ENCODE measurements at regions not wholly inside any gene's neighbourhood (a gene's known extent, or its start where the extent isn't known, plus 50 kb on each side); places are given as distances from the start of the nearest gene placed in this dataset.

DNA sequence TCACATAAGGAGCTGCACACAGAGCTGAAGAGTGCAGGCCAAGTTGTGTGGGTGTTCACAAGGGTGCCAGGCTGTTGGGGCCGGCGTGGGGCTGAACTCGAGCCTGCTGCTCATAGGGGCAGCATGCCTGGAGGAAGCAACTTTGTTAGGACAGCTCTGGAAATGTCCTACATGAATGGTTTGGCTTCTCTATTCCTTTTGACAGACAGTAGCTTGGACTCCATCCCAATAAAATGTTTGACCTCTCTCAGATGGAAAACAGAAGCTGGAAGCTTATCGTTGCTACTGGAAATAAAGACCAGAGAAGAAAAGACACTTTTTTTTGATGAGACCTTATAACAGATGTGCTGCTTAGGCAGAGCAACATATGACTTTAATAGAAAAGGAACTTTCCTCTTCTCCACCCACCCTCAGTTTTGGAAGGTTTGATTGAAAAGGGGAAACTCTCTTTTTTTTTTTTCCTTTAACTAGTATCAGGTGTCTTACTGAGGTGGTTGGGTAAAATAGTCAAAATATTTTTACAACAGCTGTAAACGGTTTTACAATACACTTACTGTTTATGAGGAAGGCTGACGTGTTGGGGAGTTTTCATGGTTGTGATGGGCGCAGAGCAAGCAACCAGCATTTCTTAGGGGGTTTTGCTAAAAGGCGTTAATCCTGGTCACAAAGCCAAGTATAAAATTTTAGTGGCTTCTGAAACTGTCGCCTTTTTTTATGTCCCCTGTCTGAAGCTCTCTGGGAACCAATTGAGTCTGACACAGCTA is 80.7 kb upstream of the EEF1E1 start:
- Histone ChIP-seq H3K36me3 (ENCODE audit: low read depth) (no peaks in the 10 kb centered on the region), H3K27ac (no peak overlapping the region), H3K4me1 (replicated peaks; ENCODE audit: insufficient read depth) (peaks cover 14% of the 10 kb centered on the region), H3K4me3 (no peak overlapping the region), H2AFZ (no peak overlapping the region), H3K9me2 (ENCODE audit: insufficient read depth) (no peaks in the 10 kb centered on the region), H3F3A (ENCODE audit: insufficient read depth, low read depth) (no peaks in the 10 kb centered on the region), H3K4me2 (no peak overlapping the region), H4K20me1 (ENCODE audit: insufficient read depth) (no peaks in the 10 kb centered on the region), H3K79me2 (ENCODE audit: low read depth) (no peaks in the 10 kb centered on the region), H3K27me3 (ENCODE audit: insufficient read depth, low read depth) (no peaks in the 10 kb centered on the region), H3K9me3 (ENCODE audit: insufficient read depth, low read depth) (no peaks in the 10 kb centered on the region)
- TF ChIP-seq, protein P1, sequence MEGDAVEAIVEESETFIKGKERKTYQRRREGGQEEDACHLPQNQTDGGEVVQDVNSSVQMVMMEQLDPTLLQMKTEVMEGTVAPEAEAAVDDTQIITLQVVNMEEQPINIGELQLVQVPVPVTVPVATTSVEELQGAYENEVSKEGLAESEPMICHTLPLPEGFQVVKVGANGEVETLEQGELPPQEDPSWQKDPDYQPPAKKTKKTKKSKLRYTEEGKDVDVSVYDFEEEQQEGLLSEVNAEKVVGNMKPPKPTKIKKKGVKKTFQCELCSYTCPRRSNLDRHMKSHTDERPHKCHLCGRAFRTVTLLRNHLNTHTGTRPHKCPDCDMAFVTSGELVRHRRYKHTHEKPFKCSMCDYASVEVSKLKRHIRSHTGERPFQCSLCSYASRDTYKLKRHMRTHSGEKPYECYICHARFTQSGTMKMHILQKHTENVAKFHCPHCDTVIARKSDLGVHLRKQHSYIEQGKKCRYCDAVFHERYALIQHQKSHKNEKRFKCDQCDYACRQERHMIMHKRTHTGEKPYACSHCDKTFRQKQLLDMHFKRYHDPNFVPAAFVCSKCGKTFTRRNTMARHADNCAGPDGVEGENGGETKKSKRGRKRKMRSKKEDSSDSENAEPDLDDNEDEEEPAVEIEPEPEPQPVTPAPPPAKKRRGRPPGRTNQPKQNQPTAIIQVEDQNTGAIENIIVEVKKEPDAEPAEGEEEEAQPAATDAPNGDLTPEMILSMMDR (conservative IDR thresholded peaks at IDR 0.05): no peak
- no peak for TF ChIP-seq EZH2 (IDR thresholded peaks at IDR 0.05; ENCODE audit: low read depth)
- ChIA-PET CTCF (interaction anchor here (0.7 kb wide), 1 partner anchor 52 kb away, joined by 7 read pairs; no protein-coding TSS in a partner anchor), POLR2A (ENCODE audit: unreplicated experiment) (no interaction called here)
- intact Hi-C loops (cut with micrococcal nuclease; ENCODE audit: unreplicated experiment): loop anchor here (5.0 kb wide), 1 partner anchor 34 kb away; no protein-coding TSS in a partner anchor
- no TSS peak for BruUV-seq (replicated peaks)
- no peak for DNase-seq

DNA sequence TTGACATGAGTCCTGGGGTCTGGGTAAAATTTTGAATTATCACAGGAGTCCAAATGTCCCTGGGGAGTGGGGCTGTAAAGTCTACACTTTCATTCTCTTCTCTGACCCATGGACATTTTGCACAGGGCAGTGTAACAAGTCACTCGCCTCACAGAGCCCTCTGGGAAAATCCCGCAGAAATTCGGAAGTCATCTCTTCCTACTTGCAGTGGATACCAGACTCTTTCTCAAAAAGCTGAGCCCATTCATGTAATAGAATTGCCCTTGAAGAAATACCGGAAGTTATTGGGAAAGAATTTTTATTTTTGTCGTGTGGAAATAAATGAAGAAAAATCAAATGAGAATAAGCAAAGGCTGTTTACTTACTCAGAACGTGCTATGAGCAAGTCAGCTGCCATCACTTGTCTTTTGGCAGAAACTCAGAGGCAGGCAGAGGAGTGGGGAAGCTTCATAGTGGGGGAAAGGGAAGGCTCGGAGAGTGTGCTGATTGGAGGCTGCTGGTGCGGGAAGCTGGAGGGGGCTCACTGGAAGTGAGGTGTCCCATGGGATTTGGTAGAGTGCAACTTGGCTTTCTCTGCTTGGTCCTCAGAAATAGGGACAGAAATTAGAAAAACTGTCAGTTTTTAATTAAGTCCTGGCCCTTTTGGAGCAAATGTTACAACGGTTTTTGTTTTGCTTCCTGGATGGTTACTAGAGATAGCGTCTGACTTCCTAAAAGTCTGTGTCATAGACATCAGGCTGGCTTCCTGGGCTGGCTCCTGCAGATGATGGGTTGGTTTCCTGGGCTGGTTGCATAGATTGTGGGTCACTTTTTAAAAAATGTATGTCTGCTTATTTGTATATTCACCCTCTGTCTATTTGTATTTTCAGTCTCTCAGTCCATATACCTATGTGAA is 79.8 kb upstream of the EEF1E1 start:
- intact Hi-C loops (cut with micrococcal nuclease; ENCODE audit: unreplicated experiment): loop anchor here (2.0 to 5.0 kb wide), 2 partner anchors 23 to 35 kb away; no protein-coding TSS in a partner anchor
- Histone ChIP-seq H3K4me1 (replicated peaks; ENCODE audit: insufficient read depth) (peaks cover 14% of the 10 kb centered on the region), H3K27me3 (ENCODE audit: insufficient read depth, low read depth) (no peaks in the 10 kb centered on the region), H4K20me1 (ENCODE audit: insufficient read depth) (no peaks in the 10 kb centered on the region), H3K79me2 (ENCODE audit: low read depth) (no peaks in the 10 kb centered on the region), H3K36me3 (ENCODE audit: low read depth) (no peaks in the 10 kb centered on the region), H3K9me2 (ENCODE audit: insufficient read depth) (no peaks in the 10 kb centered on the region), H3K4me2 (no peak overlapping the region), H3K4me3 (no peak overlapping the region), H3K27ac (no peak overlapping the region), H2AFZ (no peak overlapping the region), H3K9me3 (ENCODE audit: insufficient read depth, low read depth) (no peaks in the 10 kb centered on the region), H3F3A (ENCODE audit: insufficient read depth, low read depth) (no peaks in the 10 kb centered on the region)
- CTCF ChIA-PET: interaction anchor here (0.7 kb wide), 1 partner anchor 51 kb away, joined by 7 read pairs; no protein-coding TSS in a partner anchor
- TF ChIP-seq EZH2 (IDR thresholded peaks at IDR 0.05; ENCODE audit: low read depth): no peak
- TF ChIP-seq, protein P1 (conservative IDR thresholded peaks at IDR 0.05): no peak
- DNase-seq: no peak
- no TSS peak for BruUV-seq (replicated peaks)
- POLR2A ChIA-PET (ENCODE audit: unreplicated experiment): no interaction called here

DNA sequence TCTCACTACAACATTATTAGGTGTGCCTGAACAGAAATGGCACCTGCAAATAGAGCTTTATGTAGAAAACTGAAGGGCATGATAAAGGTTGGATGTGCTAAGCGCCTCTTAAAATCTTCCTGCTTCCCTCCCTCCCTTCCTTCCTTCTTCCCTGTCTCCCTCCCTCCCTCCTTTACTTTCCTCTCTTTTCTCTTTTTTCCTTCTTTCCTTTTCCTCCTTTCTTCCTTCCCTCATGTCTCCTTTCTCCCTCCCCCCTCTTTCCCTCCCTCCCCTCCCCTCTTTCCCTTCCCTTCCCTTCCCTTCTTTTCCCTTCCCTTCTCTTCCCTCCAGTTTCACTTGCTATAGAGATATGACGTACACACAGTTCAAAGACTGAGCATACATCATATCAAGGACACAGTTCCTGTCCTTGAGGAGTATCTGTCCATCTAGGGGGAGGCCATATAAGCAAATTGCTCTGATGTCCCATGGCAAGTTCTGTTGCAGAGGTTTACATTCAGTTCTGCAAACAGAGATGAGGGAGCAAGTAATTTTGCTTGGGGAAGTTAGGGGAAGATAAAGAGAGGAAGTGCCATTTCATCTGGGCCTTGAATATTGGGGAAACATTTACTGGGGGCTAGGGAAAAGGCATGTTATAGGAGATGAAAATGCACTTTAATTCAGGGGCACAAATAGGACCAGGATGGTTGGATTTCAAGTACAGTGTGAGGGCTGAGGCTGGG is 79.0 kb upstream of the EEF1E1 start:
- TF ChIP-seq, protein P1 (conservative IDR thresholded peaks at IDR 0.05): no peak
- TF ChIP-seq EZH2 (IDR thresholded peaks at IDR 0.05; ENCODE audit: low read depth): no peak
- Histone ChIP-seq H4K20me1 (ENCODE audit: insufficient read depth) (no peaks in the 10 kb centered on the region), H3K27ac (no peak overlapping the region), H3K4me3 (no peak overlapping the region), H3K36me3 (ENCODE audit: low read depth) (no peaks in the 10 kb centered on the region), H2AFZ (no peak overlapping the region), H3F3A (ENCODE audit: insufficient read depth, low read depth) (no peaks in the 10 kb centered on the region), H3K9me3 (ENCODE audit: insufficient read depth, low read depth) (no peaks in the 10 kb centered on the region), H3K79me2 (ENCODE audit: low read depth) (no peaks in the 10 kb centered on the region), H3K4me2 (no peak overlapping the region), H3K27me3 (ENCODE audit: insufficient read depth, low read depth) (no peaks in the 10 kb centered on the region), H3K9me2 (ENCODE audit: insufficient read depth) (no peaks in the 10 kb centered on the region), H3K4me1 (replicated peaks; ENCODE audit: insufficient read depth) (peaks cover 14% of the 10 kb centered on the region)
- POLR2A ChIA-PET (ENCODE audit: unreplicated experiment): no interaction called here
- DNase-seq: no peak
- CTCF ChIA-PET: no interaction called here
- BruUV-seq (replicated peaks): no TSS peak
- intact Hi-C loops (cut with micrococcal nuclease; ENCODE audit: unreplicated experiment): loop anchor here (2.0 to 5.0 kb wide), 2 partner anchors 23 to 36 kb away; no protein-coding TSS in a partner anchor
